NK-92 treated with Interleukin-12 subunit alpha and Interleukin-12 subunit beta, amount 100 ng/mL, for 24 hours (cell line): ENCODE measurements at regions not wholly inside any gene's neighbourhood (a gene's known extent, or its start where the extent isn't known, plus 50 kb on each side); places are given as distances from the start of the nearest gene placed in this dataset.
"Not testable (repeated sequence)": the region's sequence is repeated elsewhere in the genome, so short reads cannot be mapped to it uniquely, and the experiment has no call there.

Experiments
- DNase-seq: peaks from one replicate; lab custom pipeline; 2025; lab: John Stamatoyannopoulos, UW

DNA sequence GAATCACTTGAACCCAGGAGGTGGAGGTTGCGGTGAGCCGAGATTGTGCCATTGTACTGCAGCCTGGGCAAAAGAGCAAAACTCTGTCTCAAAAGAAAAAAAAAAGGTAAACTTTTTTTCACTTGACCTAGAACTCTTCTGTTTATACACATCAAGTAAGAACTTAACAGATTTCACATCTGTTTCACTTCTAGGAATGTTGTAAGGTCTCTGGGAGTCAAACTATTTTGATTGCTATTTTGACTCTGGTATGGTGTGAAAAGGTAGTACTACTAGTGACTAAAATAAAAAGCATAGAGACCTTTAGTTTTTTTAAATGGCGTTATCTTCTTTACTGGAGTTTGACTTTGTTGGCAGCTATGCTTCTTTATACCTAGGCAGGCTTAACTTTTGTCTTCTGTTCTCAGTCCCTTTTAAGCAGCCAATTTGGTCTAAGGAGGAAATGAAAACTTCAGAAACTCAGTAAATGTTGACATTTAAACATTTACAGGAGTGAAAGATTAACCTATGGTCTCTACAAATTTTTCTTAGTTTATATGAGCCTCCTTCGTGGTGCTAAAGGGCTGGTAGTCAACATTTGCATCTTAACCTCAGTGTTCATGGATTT lies 84.7 kb downstream of the METTL2B start:
- not testable (repeated sequence) for DNase-seq

DNA sequence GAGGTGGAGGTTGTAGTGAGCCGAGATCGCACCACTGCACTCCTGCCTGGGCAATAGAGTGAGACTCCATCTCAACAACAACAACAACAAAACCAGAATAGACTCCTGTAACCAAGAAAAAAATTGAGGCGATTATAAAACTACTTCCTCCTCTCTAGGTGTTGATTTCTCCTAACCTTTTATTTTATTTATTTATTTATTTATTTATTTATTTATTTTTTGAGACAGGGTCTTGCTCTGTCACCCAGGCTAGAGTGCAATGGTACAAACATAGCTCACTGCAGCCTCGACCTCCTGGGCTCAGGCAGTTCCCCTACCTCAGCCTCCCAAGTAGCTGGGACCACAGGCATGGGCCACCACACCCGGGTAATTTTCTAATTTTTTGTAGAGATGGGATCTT lies 86.2 kb downstream of the METTL2B start:
- DNase-seq: not testable (repeated sequence)

DNA sequence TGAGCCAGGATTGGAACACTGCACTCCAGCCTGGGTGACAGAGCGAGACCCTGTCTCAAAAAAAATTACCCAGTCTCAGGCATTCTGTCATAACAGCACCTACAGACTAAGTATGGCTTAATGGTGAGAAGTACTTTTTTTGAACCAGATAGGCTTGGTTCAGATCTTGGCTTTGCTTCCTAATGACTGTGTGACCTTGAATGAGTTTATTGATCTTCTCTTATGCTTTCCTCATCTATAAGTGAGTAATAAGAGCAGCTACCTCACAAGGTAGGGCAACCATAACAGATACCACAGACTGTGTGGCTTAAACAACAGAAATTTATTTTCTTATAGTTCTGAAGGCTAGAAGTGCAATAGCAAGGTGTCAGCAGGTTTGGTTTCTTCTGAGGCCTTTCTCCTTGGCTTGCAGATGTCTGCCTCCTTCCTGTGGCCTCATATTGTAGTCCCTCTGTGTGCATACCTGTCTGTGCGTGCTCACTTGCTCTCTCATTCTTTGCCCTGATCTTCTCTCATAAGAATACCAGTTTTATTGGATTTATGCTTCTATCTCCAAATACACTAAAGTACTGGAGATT lies 87.7 kb downstream of the METTL2B start:
- DNase-seq: not testable (repeated sequence)

DNA sequence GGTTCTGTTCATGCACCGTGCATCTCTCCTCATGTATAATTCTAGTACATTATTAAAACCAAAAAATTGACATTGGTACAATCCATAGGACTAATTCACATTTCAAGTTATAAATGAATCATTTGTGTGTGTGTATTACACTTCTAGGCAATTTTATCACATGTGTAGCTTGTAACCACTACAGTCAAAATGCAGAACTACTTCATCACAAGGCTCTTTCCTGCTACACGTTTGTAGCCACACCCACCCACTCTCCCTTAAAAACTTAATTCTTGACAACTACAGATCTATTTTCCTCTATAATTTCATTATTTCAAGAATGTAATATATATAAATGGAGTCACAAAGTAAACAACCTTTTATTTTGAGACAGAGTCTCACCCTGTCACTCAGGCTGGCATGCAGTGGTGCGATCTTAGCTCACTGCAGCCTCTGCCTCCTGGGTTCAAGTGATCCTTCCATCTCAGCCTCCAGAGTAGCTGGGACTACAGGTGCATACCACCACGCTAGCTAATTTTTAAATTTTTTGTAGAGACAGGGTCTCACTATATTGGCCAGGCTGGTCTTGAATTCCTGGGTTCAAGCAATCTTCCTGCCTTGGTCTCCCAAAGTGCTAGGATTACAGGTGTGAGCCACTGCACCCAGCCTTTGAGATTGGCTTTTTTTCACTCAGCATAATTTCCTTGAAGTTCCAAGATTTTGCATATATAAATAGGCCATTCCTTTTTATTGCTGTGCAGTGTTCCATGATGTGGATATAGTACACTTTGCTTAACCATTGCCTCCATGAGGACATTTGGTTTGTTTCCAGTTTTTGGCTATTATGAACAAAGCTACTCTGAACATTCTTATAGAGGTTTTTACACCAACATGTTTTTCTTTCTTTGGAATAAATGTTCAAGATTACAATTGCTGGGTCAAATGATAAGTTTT lies 88.7 kb downstream of the METTL2B start:
- not testable (repeated sequence) for DNase-seq

DNA sequence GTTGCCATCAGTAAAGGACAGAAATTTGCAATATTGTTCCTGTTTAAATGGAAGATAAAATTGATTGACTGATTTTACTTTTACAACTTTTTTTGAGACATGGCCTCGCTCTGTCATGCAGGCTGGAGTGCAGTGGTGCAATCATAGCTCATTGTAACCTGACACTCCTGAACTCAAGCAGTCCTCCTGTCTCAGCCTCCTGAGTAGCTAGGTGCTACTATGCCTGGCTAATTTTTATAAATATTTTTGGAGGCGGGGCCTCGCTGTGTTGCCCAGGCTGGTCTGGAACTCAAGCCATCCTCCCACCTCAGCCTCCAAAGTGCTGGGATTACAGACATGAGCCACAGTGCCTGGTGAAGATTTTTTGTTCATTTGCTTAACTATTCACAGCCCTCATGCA lies 96.8 kb upstream of the GARIN1A start:
- DNase-seq: not testable (repeated sequence)

DNA sequence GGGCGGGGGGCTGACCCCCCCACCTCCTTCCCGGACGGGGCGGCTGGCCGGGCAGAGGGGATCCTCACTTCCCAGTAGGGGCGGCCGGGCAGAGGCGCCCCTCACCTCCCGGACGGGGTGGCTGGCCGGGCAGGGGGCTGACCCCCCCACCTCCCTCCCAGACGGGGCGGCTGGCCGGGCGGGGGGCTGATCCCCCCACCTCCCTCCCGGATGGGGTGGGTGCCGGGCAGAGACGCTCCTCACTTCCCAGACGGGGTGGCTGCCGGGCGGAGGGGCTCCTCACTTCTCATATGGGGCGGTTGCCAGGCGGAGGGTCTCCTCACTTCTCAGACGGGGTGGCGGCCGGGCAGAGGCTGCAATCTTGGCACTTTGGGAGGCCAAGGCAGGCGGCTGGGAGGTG lies 95.1 kb upstream of the GARIN1A start:
- DNase-seq: not testable (repeated sequence)

DNA sequence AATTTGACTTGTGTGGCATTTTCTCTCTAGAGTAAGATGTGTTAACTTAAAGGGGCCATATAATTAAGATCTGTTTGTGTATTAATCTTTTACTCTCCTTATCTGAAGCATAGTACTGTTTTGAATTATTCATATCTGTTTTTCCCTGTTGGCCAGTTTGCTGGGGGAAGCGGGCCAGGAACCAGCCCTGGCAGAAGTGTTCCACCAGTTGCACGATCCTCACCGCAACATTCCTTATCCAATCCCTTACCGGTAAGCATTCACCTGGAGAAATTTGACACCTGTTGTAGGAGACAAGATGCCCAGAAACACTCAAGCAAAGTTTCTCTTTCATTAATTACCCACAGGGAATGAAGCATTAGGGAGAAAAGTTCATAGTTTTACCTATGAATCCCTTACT lies 92.2 kb upstream of the GARIN1A start:
- not testable (repeated sequence) for DNase-seq

DNA sequence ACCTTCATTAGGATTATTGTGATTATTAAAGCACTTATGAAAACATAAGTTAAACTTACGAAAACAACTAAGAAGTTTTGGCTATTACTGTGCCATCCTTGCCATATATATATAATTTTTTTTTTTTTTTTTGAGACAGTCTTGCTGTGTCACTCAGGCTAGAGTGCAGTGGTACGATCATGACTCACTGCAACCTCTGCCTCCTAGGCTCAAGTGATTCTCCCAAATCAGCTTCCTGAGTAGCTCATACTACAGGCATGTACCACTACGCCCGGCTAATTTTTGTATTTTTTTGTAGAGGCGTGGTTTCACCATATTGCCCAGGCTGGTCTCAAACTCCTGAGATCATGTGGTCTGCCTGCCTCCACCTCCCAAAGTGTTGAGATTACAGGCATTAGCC lies 91.0 kb upstream of the GARIN1A start:
- not testable (repeated sequence) for DNase-seq

DNA sequence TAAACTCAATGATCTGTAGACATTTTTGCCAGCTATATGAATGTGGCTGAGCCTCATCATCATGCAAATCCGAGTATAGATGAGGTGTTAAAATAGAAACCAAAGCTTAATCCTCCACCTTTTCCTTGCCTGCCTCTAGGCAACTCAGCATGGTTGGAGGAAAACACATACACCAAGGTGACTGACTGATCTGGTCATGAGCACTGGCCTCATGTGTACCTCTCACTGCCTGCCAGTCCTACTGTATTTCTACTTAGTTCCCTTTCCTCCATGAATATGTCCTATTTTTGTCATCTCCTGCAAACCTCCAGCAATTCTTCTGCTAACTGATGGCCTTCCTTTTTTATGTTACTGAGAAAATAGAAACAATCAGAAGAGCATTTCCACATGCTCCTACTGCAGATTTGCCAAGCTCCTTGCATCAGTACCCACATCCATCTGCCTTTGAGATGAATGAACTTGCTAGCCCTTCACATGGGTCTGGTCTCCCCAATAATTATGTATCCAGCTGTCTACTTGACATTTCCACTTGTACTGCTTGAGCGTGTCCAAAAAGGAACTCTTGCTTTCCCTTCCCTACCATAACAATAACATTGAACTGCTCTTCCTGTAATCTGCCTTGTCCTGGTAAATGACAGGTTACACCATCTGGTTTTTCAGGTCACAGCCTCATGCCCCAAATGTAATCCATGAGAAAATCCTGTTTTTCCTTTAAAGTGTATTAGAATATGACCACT lies 90.1 kb upstream of the GARIN1A start:
- DNase-seq: not testable (repeated sequence)

DNA sequence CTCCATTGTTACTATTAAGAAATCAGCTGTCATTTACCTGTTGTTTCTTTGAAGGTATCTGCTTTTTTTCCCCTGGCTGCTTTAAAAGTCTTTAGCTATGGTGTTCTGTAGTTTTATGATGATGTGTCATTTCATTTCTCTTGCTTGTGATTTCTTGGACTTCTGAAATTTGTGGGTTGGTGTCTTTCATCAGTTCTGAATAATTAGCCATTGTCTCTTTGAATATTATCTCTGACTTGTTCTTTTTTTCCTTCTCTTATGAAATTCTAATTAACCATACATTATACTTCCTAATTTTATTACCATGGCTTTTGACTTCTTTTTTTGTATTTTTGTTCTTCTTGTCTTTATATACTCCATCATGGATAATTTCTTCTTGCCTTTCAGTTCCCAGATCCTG lies 85.4 kb upstream of the GARIN1A start:
- not testable (repeated sequence) for DNase-seq

DNA sequence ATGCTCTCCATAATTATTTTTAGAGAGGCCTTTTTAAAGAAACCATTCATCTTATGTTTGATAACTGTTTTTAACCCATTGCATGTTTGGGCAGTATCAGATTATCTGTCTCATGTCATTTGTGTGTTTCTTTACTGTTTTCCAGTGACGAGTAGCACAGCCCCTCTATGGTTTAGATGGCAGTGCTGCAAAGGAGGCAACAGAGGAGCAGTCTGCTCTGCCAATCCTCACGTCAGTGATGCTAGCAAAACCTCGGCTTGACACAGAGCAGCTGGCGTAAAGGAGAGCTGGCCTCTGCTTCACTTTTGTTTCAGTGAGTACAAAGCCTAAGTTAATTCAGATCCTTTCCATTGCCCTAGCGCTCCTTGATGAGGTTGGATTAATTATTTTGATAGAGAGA lies 80.4 kb upstream of the GARIN1A start:
- no peak for DNase-seq

DNA sequence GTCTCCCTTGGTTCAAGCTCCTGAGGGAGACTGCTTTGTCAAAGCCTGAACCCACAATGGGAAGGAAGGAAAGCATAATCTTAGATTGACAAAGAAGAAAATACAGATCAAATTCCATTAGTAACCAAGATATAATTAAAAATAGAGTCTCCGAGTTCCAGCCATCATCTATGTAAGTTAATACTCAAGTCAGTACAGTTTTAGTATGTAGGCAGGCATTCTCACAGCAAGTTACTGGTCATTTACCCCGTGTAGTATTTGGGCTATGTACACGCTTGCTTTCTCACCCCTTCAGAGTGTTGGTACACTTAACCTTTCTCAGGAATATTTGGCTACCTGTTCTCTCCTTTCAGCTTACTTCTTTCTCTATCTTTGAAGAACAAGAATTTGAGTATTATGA lies 79.9 kb upstream of the GARIN1A start:
- DNase-seq: not testable (repeated sequence)

DNA sequence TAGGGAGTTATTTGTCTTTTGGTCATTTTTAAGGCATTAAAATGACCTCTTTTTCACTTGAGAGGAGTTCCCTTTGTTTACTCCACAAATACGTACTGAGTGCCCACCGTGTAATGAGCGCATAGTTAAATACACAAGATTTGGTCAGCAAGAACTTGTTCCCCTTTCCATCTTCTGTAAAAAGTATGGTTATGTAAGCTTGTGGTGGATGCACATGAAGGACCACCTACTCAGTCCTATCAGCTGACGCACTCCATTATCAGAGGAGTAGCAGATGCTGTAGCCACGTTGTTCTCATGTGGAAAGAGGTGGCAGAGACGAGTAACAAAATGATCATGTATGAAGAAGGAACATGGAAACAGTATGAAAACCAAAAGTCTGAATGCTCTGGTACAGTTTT lies 78.0 kb upstream of the GARIN1A start:
- DNase-seq: not testable (repeated sequence)

DNA sequence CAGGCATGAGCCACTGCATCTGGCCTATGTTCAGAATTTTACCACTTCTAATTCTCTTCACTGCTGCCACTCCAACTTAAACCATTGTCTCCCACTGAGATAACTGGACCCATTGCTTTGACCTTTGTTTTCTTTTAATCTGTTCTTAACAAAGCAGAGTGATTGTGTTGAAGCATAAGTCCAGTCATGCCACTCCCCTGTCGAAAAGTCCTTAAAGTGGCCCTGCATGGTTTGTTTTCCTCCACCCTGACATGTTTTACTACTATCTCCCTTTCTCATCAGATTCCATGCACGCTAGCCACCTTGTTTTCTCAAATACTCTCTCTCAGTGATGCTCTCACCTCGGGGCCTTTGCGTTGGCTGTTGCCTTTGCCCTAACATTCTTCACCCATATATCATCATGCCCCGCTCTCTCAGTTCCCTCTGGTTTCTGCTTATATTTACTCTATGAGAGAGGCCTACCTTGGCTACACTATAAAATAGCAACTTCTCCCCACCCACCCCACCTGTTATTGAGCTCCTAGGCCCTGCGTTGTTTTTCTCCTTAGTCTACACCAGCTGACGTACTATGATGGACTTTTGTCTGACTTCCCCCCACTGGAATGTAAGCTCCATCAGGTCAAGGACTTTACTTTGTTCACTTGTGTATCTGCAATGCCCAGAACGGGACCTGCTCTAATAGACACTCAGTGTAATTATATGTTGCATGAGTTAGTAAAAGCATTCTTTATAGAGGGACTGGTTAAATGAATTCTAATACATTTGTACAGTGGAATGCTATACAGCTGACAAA lies 75.6 kb upstream of the GARIN1A start:
- not testable (repeated sequence) for DNase-seq

DNA sequence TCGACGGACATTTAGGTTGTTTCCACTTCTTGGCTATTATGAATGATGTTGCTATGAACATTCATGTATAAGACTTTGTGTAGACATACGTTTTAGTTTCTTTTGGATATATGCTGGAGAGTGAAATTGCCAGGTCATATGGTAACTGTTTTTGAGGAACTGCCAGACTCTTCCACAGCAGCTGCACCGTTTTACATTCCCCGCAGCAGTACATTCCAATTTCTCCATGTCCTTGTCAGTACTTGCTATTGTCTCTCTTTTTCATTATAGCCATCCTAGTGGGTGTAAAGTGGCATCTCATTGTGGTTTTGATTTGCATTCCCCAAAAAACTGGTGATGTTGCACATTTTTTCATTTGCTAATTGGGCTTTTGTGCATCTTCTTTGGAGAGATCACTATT lies 73.1 kb upstream of the GARIN1A start:
- not testable (repeated sequence) for DNase-seq

DNA sequence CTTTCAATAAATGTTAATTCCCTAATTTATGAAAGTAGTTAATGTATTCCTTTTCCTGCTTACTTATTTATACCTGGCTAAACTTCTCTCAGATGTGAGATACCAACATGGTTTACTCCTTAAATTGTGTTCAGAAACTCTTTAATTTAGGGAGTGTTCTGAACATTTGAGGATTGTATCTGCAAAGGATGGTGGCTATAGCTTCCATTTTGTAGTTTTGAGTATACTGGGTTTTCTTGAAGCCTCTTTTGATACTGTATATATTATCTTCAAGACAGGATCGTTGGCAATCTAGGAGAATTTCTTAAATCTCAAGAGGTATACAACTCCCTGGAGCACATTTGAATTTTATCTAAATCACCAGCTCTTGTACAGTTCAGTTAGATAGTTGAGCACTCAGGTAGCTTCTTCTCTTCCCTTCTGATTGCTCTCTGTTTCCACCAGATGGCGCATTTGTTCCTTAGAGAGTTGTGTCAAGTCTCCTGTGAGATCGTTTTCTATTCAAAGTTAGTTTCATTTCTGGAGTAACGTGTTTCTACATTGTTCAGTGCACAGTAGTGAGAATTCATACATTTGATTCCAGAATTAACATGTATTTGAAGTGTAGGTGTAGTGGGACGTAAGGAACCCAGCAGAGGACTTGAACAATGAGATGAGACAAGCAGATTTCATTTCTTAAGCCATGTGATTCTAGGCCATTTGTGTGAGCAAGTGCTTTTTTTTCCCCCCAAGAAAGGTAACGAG lies 63.2 kb upstream of the GARIN1A start:
- DNase-seq: peak; percentile 9

DNA sequence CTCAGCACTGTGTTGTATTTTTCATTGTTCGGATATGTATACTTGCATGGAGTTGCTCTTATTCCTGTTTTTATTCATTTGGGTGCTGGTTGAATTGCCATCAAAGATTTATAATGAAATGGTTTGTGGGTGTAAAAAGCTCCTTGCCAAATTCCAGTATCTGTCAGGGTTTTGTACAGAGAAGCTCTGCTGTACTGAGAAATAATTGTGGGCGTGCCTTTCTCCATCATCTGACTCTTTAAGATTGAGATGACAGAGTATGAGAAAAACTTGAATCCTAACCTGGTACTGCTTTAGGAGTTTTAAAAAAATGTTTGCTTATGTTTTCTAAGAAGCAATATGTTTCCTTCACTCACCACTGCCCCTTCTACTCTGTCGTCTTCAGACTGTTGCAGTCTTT lies 58.7 kb upstream of the GARIN1A start:
- not testable (repeated sequence) for DNase-seq

DNA sequence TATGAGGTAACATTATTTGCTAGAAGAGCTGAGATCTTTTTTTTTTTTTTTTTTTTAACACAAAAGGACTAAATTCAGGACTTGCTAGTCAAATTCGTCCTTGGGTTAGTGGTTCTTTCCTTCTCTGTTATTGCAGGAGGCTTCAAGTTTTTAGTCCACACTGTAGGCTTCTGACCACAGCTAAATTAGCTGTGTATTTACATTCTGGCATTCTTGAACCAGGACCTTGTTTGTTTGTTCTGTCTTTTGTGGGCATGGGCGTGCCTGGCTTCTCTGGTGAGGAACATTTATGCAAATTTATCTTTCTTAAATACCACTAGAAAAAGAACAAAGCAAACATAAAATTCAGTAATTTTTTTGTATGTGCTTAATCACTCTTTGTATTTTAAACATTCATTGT lies 57.3 kb upstream of the GARIN1A start:
- not testable (repeated sequence) for DNase-seq

DNA sequence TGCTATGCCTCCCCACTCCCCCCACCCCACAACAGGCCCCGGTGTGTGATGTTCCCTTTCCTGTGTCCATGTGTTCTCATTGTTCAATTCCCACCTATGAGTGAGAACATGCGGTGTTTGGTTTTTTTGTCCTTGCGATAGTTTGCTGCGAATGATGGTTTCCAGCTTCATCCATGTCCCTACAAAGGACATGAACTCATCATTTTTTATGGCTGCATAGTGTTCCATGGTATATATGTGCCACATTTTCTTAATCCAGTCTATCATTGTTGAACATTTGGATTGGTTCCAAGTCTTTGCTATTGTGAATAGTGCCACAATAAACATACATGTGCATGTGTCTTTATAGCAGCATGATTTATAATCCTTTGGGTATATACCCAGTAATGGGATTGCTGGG lies 55.3 kb upstream of the GARIN1A start:
- DNase-seq: not testable (repeated sequence)
